ENCODE measurements at regions not wholly inside any gene's neighbourhood (a gene's known extent, or its start where the extent isn't known, plus 50 kb on each side); places are given as distances from the start of the nearest gene placed in this dataset.

GRCh38 chr12:14249368-14249767 lies 116.1 kb upstream of the ATF7IP start:
- H3K4me3 ChIP-seq (ENCODE audit: low read depth, low read length): no peak overlapping the region
- TF ChIP-seq, protein P1, sequence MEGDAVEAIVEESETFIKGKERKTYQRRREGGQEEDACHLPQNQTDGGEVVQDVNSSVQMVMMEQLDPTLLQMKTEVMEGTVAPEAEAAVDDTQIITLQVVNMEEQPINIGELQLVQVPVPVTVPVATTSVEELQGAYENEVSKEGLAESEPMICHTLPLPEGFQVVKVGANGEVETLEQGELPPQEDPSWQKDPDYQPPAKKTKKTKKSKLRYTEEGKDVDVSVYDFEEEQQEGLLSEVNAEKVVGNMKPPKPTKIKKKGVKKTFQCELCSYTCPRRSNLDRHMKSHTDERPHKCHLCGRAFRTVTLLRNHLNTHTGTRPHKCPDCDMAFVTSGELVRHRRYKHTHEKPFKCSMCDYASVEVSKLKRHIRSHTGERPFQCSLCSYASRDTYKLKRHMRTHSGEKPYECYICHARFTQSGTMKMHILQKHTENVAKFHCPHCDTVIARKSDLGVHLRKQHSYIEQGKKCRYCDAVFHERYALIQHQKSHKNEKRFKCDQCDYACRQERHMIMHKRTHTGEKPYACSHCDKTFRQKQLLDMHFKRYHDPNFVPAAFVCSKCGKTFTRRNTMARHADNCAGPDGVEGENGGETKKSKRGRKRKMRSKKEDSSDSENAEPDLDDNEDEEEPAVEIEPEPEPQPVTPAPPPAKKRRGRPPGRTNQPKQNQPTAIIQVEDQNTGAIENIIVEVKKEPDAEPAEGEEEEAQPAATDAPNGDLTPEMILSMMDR (IDR thresholded peaks at IDR 0.05; ENCODE audit: insufficient read depth, low read depth, low read length): no peak

DNA sequence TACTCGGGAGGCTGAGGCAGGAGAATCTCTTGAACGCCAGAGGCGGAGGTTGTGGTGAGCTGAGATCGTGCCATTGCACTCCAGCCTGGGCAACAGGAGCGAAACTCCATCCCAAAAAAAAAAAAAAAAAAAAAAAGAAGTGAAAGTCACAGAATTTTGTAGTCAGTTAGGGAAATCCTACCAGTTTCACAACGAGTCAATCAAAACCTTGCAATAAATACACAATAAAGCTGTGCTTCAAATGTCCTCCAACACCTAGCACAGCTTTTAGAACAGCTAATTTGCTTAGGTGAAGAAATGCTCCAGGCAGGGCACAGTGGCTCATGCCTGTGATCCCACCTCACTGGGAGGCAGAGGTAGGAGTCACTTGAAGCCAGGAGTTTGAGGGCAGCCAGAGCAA lies 112.8 kb upstream of the ATF7IP start:
- DNase-seq (ENCODE audit: low read depth): no peak
- no peak overlapping the region for H3K4me3 ChIP-seq (ENCODE audit: low read depth, low read length)
- TF ChIP-seq, protein P1 (IDR thresholded peaks at IDR 0.05; ENCODE audit: insufficient read depth, low read depth, low read length): no peak

More at GRCh38 chr12:14249368-14249767, 116.1 kb upstream of the ATF7IP start:
- DNase-seq (ENCODE audit: low read depth): no peak

- TF ChIP-seq, protein P1 (IDR thresholded peaks at IDR 0.05; ENCODE audit: insufficient read depth, low read depth, low read length): no peak
- H3K4me3 ChIP-seq (ENCODE audit: low read depth, low read length): no peak overlapping the region
Observed at GRCh38 chr12:14253496-14253895, 112.0 kb upstream of the ATF7IP start.

GRCh38 chr12:14254781-14255180 lies 110.7 kb upstream of the ATF7IP start:
- H3K4me3 ChIP-seq (ENCODE audit: low read depth, low read length): no peak overlapping the region
- TF ChIP-seq, protein P1 (IDR thresholded peaks at IDR 0.05; ENCODE audit: insufficient read depth, low read depth, low read length): no peak

More at GRCh38 chr12:14253496-14253895, 112.0 kb upstream of the ATF7IP start:
- no peak for DNase-seq (ENCODE audit: low read depth)

DNA sequence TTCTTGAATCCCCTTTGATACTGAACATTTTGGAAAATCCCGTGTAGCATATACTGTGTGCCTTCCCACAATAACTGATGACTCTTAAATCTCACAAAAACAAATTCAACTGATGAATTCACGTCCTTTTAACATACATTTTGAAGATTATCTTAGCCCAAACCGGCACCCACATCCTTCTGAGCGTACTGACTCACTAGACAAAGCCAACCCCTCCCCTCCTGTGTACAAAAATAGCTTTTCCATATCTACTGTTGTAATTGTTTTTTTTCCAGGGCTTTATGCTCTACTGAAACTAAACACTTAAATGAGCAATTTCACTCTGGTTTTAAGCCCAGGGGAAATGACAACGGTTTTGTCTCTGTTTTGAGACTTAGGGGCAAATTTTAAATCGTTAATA lies 109.4 kb upstream of the ATF7IP start:
- H3K4me3 ChIP-seq (ENCODE audit: low read depth, low read length): no peak overlapping the region
- DNase-seq (ENCODE audit: low read depth): no peak
- TF ChIP-seq, protein P1 (IDR thresholded peaks at IDR 0.05; ENCODE audit: insufficient read depth, low read depth, low read length): no peak

More at GRCh38 chr12:14254781-14255180, 110.7 kb upstream of the ATF7IP start:
- DNase-seq (ENCODE audit: low read depth): no peak

DNA sequence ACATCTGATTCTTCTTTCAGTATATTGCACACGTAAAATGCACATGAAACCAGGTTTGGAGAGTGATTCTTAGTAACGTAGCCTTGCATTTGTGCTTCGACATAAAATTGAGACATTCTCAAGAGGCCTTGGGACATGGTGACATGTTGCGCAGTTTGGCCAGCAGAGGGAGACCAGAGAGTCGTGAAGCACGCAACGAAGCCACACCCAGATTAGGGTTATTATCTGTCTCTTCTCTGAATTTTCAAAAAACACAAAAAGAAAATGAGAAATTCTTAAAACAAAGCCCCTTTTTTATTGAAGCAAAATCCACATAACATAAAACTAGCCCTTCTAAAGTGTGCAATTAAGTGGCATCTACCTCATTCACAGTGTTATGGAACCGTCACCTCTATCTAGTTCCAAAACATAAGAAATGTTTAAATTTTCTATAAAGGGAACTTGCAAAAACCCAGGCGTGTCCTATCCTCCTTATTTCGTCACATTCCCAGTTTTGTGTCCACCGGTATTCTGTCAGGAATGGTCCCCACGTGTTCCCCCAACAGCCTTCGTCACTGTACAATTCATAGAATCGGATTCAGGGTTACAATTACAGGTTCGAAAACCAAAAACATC lies 108.8 kb upstream of the ATF7IP start:
- TF ChIP-seq, protein P1 (IDR thresholded peaks at IDR 0.05; ENCODE audit: insufficient read depth, low read depth, low read length): peak; percentile 86
- H3K4me3 ChIP-seq (ENCODE audit: low read depth, low read length): no peak overlapping the region
- peak; percentile 90 for DNase-seq (ENCODE audit: low read depth)

DNA sequence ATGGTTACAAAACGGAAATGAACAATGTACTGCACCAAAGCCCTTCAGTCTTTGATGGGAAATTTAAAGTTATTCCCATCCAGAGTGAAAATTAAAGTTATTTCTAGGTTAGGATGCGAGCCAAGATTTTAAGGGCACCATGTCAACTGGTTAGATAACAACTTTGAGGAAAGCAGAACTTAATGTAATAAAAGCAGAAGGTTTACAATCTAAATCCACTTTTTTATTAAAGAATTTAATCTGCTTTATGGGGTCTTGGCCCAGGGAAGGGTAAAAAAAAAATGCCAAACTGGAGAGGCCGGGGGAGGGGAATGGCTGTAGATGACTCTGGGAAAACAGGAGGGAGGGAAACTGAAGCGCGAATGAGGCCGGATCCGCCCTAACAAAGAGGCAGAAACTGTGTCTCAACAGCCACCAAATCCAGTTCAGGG lies 108.2 kb upstream of the ATF7IP start:
- DNase-seq (ENCODE audit: low read depth): no peak
- TF ChIP-seq, protein P1 (IDR thresholded peaks at IDR 0.05; ENCODE audit: insufficient read depth, low read depth, low read length): no peak
- H3K4me3 ChIP-seq (ENCODE audit: low read depth, low read length): peak overlapping the region; percentile 13
